ENCODE measurements at regions not wholly inside any gene's neighbourhood (a gene's known extent, or its start where the extent isn't known, plus 50 kb on each side); places are given as distances from the start of the nearest gene placed in this dataset.

GRCh38 chr7:54882694-54883093, 123.7 kb upstream of the SEC61G start:
- Histone ChIP-seq H3K9me3 (ENCODE audit: control insufficient read depth, insufficient read depth, low read depth, low read length) (no peaks in the 10 kb centered on the region), H3K4me1 (ENCODE audit: control insufficient read depth, insufficient read depth, low read length) (no peaks in the 10 kb centered on the region), H3K27ac (ENCODE audit: low read length) (no peak overlapping the region), H3K27me3 (ENCODE audit: control insufficient read depth, insufficient read depth, low read length) (no peaks in the 10 kb centered on the region), H3K4me3 (ENCODE audit: low read depth in 2 of 2, low read length in 2 of 2) (no peak overlapping the region), H3K36me3 (ENCODE audit: control insufficient read depth, insufficient read depth, low read length) (no peaks in the 10 kb centered on the region)
- TF ChIP-seq REST (IDR thresholded peaks at IDR 0.05; ENCODE audit: insufficient read depth in 1 of 2, low read depth in 2 of 2, low read length in 1 of 2), result no peak
- TF ChIP-seq TCF7L2 (IDR thresholded peaks at IDR 0.05; ENCODE audit: low read depth, low read length), result no peak
- ChIA-PET POLR2A (no interaction called here), CTCF (no interaction called here)
- in situ Hi-C loops (cut with HindIII; ENCODE audit: low pct_unique_long_range_greater_than_20kb, low sequenced_read_pairs), result no loop called here
- no TSS peak for BruUV-seq (replicated peaks)
- DNase-seq (ENCODE audit: low read depth, low spot score) (no peak), ATAC-seq (no peak)
- intact Hi-C loops (cut with micrococcal nuclease; ENCODE audit: unreplicated experiment), result no loop called here

DNA sequence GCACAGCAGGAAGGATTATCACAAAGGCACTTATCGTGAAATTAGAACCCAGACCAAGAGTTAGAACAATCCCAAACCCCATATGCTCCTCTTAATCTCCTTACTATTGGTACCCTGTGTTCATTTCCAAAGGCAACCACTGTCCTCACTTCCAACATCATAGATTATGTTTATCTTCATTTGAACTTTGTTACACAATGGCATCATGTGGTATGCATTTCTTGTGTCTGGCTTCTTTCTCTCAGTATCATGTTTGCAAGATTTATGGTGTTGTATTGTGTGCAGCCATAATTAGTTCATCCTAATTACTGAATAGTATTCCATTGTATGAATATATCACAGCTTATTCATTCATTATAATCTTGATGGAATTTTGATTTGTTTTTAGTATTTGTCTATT, 124.6 kb upstream of the SEC61G start:
- no peak overlapping the region for H3K4me3 ChIP-seq (ENCODE audit: low read depth in 2 of 2, low read length in 2 of 2)
- no peaks in the 10 kb centered on the region for H3K4me1 ChIP-seq (ENCODE audit: control insufficient read depth, insufficient read depth, low read length)
- no peaks in the 10 kb centered on the region for H3K27me3 ChIP-seq (ENCODE audit: control insufficient read depth, insufficient read depth, low read length)
- no peak for ATAC-seq
- no peaks in the 10 kb centered on the region for H3K36me3 ChIP-seq (ENCODE audit: control insufficient read depth, insufficient read depth, low read length)
- no peak for TF ChIP-seq POLR2AphosphoS5 (IDR thresholded peaks at IDR 0.05; ENCODE audit: low read depth, low read length)
- TF ChIP-seq, protein P1, sequence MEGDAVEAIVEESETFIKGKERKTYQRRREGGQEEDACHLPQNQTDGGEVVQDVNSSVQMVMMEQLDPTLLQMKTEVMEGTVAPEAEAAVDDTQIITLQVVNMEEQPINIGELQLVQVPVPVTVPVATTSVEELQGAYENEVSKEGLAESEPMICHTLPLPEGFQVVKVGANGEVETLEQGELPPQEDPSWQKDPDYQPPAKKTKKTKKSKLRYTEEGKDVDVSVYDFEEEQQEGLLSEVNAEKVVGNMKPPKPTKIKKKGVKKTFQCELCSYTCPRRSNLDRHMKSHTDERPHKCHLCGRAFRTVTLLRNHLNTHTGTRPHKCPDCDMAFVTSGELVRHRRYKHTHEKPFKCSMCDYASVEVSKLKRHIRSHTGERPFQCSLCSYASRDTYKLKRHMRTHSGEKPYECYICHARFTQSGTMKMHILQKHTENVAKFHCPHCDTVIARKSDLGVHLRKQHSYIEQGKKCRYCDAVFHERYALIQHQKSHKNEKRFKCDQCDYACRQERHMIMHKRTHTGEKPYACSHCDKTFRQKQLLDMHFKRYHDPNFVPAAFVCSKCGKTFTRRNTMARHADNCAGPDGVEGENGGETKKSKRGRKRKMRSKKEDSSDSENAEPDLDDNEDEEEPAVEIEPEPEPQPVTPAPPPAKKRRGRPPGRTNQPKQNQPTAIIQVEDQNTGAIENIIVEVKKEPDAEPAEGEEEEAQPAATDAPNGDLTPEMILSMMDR (IDR thresholded peaks at IDR 0.05), result no peak
- TF ChIP-seq TCF7L2 (IDR thresholded peaks at IDR 0.05; ENCODE audit: low read depth, low read length), result no peak
- TF ChIP-seq REST (IDR thresholded peaks at IDR 0.05; ENCODE audit: insufficient read depth in 1 of 2, low read depth in 2 of 2, low read length in 1 of 2), result no peak
- no peak for TF ChIP-seq SIN3A (IDR thresholded peaks at IDR 0.05; ENCODE audit: borderline replicate concordance, insufficient read depth, low read depth, low read length)
- no peaks in the 10 kb centered on the region for H3K9me3 ChIP-seq (ENCODE audit: control insufficient read depth, insufficient read depth, low read depth, low read length)
- in situ Hi-C loops (cut with HindIII; ENCODE audit: low pct_unique_long_range_greater_than_20kb, low sequenced_read_pairs), result no loop called here
- H3K27ac ChIP-seq (ENCODE audit: low read length), result no peak overlapping the region
- CTCF ChIA-PET, result no interaction called here
- DNase-seq (ENCODE audit: low read depth, low spot score), result no peak
- POLR2A ChIA-PET, result no interaction called here
- BruUV-seq (replicated peaks), result no TSS peak
- intact Hi-C loops (cut with micrococcal nuclease; ENCODE audit: unreplicated experiment), result no loop called here

Measured in Panc1 (cell line).